Lower leg skin (tissue), 3 donors: ENCODE measurements at regions not wholly inside any gene's neighbourhood (a gene's known extent, or its start where the extent isn't known, plus 50 kb on each side); places are given as distances from the start of the nearest gene placed in this dataset.

Source experiments
- POLR2A ChIP-seq, 2 donors: fragments of 450-650 bp; IDR thresholded peaks; one replicate each; pipeline ENCODE4 v1.6.1; 2016 to 2017; ENCODE audit warnings: antibody characterized with exemption in 2 of 2, mild to moderate bottlenecking in 1 of 2, moderate library complexity in 1 of 2
- TF ChIP-seq, protein P1 (sequence below), 3 donors: fragments of 450-650 bp; IDR thresholded peaks; one replicate each; pipeline ENCODE4 v1.5.1; 2016; ENCODE audit warnings: antibody characterized with exemption in 3 of 3, mild to moderate bottlenecking in 3 of 3, moderate library complexity in 2 of 3

DNA sequence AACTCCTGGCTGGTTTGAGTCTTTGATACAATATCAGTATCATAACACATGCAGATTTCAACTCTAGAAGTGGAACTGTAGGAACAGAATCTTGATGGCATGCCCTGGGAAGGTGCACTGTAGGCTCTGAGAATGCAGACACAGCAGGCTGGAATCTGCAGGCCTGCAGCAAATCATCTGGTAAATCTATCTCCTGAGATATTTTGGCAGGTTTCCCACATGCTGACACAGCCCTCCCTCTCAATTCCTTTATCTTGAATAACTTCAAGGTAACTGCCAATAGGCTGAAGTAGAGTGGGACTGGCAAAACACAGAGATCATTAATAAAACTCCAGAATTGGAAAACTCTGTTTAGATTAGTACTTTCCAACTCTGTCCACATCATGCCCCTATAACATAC, 177.8 kb upstream of the PCSK5 start:
- TF ChIP-seq, protein P1, sequence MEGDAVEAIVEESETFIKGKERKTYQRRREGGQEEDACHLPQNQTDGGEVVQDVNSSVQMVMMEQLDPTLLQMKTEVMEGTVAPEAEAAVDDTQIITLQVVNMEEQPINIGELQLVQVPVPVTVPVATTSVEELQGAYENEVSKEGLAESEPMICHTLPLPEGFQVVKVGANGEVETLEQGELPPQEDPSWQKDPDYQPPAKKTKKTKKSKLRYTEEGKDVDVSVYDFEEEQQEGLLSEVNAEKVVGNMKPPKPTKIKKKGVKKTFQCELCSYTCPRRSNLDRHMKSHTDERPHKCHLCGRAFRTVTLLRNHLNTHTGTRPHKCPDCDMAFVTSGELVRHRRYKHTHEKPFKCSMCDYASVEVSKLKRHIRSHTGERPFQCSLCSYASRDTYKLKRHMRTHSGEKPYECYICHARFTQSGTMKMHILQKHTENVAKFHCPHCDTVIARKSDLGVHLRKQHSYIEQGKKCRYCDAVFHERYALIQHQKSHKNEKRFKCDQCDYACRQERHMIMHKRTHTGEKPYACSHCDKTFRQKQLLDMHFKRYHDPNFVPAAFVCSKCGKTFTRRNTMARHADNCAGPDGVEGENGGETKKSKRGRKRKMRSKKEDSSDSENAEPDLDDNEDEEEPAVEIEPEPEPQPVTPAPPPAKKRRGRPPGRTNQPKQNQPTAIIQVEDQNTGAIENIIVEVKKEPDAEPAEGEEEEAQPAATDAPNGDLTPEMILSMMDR (IDR thresholded peaks at IDR 0.05): no peak
- TF ChIP-seq POLR2A (IDR thresholded peaks at IDR 0.05): no peak
